Activated naive CD4-positive, alpha-beta T cell treated with anti-CD3 and anti-CD28 coated beads for 36 hours (primary cell): ENCODE measurements at regions not wholly inside any gene's neighbourhood (a gene's known extent, or its start where the extent isn't known, plus 50 kb on each side); places are given as distances from the start of the nearest gene placed in this dataset.

ENCODE experiments used
- CTCF ChIA-PET: fragments of 350-600 bp; sonication (Branson Sonifier 250); formaldehyde crosslinking; loops from one replicate; lab custom pipeline; 2021; ENCODE audit warnings: antibody characterized with exemption; lab: Charles Lee
- DNase-seq: peaks from one replicate; pipeline ENCODE4 v3.0.0-alpha.2; 2020
- H3K27ac Mint-ChIP-seq: one replicate; pipeline ENCODE4 v1.8.0; 2021; ENCODE audit warnings: mild to moderate bottlenecking, mixed read lengths
- H3K27me3 Mint-ChIP-seq: one replicate; pipeline ENCODE4 v1.8.0; 2021; ENCODE audit warnings: low read depth, mixed read lengths
- H3K36me3 Mint-ChIP-seq: one replicate; pipeline ENCODE4 v1.8.0; 2021; ENCODE audit warnings: low read depth, mixed read lengths
- H3K4me1 Mint-ChIP-seq: one replicate; pipeline ENCODE4 v1.8.0; 2021; ENCODE audit warnings: low read depth, mixed read lengths
- H3K4me3 Mint-ChIP-seq: one replicate; pipeline ENCODE4 v1.8.0; 2021; ENCODE audit warnings: mild to moderate bottlenecking, moderate library complexity, mixed read lengths
- H3K9me3 Mint-ChIP-seq: one replicate; pipeline ENCODE4 v1.8.0; 2021; ENCODE audit warnings: mixed read lengths
- intact Hi-C: fragments of 100-400 bp; cut with micrococcal nuclease; formaldehyde crosslinking; loops from one replicate; pipeline ENCODE4 v1.15.1; 2023

GRCh38 chr13:40863723-40864122 is 74.3 kb downstream of the SLC25A15 start:
- no peak overlapping the region for H3K4me3 Mint-ChIP-seq
- H3K9me3 Mint-ChIP-seq: peaks cover 4% of the 10 kb centered on the region
- no peaks in the 10 kb centered on the region for H3K36me3 Mint-ChIP-seq
- DNase-seq: no peak
- H3K27ac Mint-ChIP-seq: no peak overlapping the region
- H3K27me3 Mint-ChIP-seq: no peaks in the 10 kb centered on the region
- CTCF ChIA-PET: no interaction called here
- intact Hi-C loops: no loop called here
- no peaks in the 10 kb centered on the region for H3K4me1 Mint-ChIP-seq

- H3K36me3 Mint-ChIP-seq: peaks cover 73% of the 10 kb centered on the region
- no peaks in the 10 kb centered on the region for H3K27me3 Mint-ChIP-seq
- CTCF ChIA-PET: no interaction called here
- DNase-seq: no peak
- no peaks in the 10 kb centered on the region for H3K4me1 Mint-ChIP-seq
- peaks cover 41% of the 10 kb centered on the region for H3K9me3 Mint-ChIP-seq
- H3K27ac Mint-ChIP-seq: no peak overlapping the region
- intact Hi-C loops: no loop called here
- no peak overlapping the region for H3K4me3 Mint-ChIP-seq
Measured at GRCh38 chr13:40874138-40874779, 84.8 kb downstream of the SLC25A15 start.

GRCh38 chr13:40875044-40875443 is 85.6 kb downstream of the SLC25A15 start:
- DNase-seq: no peak
- Mint-ChIP-seq H3K4me1 (no peaks in the 10 kb centered on the region), H3K27me3 (no peaks in the 10 kb centered on the region), H3K9me3 (peaks cover 42% of the 10 kb centered on the region), H3K27ac (no peak overlapping the region), H3K36me3 (peaks cover 80% of the 10 kb centered on the region), H3K4me3 (no peak overlapping the region)
- intact Hi-C loops: no loop called here
- CTCF ChIA-PET: no interaction called here

GRCh38 chr13:40875583-40875982 is 86.2 kb downstream of the SLC25A15 start:
- no peak for DNase-seq
- peaks cover 82% of the 10 kb centered on the region for H3K36me3 Mint-ChIP-seq
- intact Hi-C loops: no loop called here
- CTCF ChIA-PET: no interaction called here
- no peak overlapping the region for H3K4me3 Mint-ChIP-seq
- no peaks in the 10 kb centered on the region for H3K27me3 Mint-ChIP-seq
- H3K9me3 Mint-ChIP-seq: peaks cover 46% of the 10 kb centered on the region
- H3K4me1 Mint-ChIP-seq: no peaks in the 10 kb centered on the region
- H3K27ac Mint-ChIP-seq: no peak overlapping the region

DNA sequence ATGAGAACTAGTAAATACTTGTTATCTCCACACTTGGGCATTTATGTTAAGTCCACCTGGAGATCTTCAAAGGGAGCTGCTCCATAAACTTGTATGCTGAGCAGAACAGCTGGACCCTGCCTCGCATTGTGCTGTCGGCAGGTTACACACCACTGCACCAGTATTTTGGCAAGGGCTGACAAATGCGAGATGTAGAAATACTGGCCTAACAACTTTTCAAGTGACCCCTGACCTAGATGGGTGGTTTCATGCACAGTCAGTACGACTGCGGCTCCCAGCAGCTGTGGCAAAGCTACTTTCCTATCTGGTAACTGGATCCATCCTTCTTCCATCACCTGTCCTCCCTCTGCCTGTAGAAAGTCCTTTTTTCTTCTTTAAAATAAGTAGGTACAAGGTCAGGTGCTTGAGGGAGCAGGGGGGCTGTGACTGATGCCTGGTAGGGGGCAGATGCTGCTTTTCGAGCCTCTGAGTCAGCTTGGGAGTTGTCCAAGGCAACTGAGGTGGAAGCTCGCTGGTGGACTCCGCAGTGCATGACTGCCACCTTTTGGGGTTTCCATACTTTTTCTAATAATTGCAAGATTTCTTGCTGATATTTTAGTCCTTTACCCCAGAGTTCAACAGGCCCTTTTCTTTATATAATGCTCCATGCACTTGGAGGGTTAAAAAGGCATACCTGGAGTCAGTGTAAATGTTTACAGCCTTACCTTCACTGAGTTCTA is 86.8 kb downstream of the SLC25A15 start:
- Mint-ChIP-seq H3K36me3 (peaks cover 88% of the 10 kb centered on the region), H3K27me3 (no peaks in the 10 kb centered on the region), H3K9me3 (peaks cover 47% of the 10 kb centered on the region), H3K4me3 (no peak overlapping the region), H3K4me1 (no peaks in the 10 kb centered on the region), H3K27ac (no peak overlapping the region)
- DNase-seq: no peak
- intact Hi-C loops: no loop called here
- CTCF ChIA-PET: no interaction called here

DNA sequence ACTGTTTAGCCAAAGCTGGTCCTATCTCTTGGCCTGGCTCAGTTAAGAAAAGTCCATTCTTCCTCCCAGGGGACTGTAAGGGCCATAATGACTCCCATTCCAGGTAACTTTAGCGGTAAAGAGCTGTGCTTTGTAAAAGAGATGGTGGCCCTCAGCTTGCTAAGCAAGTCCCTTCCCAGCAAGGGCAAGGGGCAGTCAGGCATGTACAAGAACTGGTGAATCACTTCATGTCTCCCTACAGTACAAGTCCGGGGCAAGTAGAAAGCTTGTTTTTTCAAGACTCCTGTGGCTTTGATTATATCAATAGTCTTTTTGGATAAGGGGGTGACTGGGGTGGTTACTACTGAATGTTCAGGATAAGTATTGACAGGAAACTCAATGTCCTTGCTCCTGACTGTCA is 88.9 kb downstream of the SLC25A15 start:
- no peak overlapping the region for H3K4me3 Mint-ChIP-seq
- no peak overlapping the region for H3K27ac Mint-ChIP-seq
- no peak for DNase-seq
- peaks cover 17% of the 10 kb centered on the region for H3K4me1 Mint-ChIP-seq
- no peaks in the 10 kb centered on the region for H3K27me3 Mint-ChIP-seq
- CTCF ChIA-PET: interaction anchor here (0.6 to 1.0 kb wide), 2 partner anchors 175 to 303 kb away, joined by 3 read pairs; no protein-coding TSS in a partner anchor
- peaks cover 37% of the 10 kb centered on the region for H3K9me3 Mint-ChIP-seq
- intact Hi-C loops: no loop called here
- peaks cover 82% of the 10 kb centered on the region for H3K36me3 Mint-ChIP-seq

DNA sequence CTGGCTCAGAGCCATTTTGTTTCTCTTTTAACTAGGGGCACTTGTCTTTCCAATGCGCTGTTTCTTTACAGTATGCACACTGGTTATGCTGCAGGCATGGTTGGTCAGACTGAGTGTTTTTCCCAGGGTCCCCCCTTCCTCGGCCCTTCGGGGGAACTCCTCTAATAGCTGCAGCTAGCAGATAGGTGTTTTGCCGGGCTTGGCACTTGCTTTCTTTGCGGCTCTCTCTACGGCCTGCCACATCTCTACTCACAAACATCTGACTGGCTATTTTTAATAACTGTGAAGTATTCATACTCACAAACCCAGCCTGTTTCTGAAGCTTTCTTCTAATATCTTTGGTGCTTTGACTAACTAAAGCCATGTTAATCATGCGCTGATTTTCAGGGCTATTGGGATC is 89.4 kb downstream of the SLC25A15 start:
- DNase-seq: no peak
- Mint-ChIP-seq H3K36me3 (peaks cover 77% of the 10 kb centered on the region), H3K27ac (no peak overlapping the region), H3K9me3 (peaks cover 33% of the 10 kb centered on the region), H3K27me3 (no peaks in the 10 kb centered on the region), H3K4me1 (peaks cover 20% of the 10 kb centered on the region), H3K4me3 (no peak overlapping the region)
- intact Hi-C loops: no loop called here
- CTCF ChIA-PET: no interaction called here
